HEK293 (cell line): ENCODE measurements at regions not wholly inside any gene's neighbourhood (a gene's known extent, or its start where the extent isn't known, plus 50 kb on each side); places are given as distances from the start of the nearest gene placed in this dataset.

ENCODE experiments used
- CTCF ChIA-PET: fragments of 350-600 bp; formaldehyde crosslinking; extraction: SDS; loops from one replicate; lab custom pipeline; 2021; ENCODE audit warnings: antibody characterized with exemption; lab: Yijun Ruan, JAX
- POLR2A ChIA-PET: fragments of 300-600 bp; formaldehyde crosslinking; extraction: SDS; loops from one replicate; lab custom pipeline; 2020; ENCODE audit warnings: antibody characterized with exemption, inconsistent platforms; lab: Yijun Ruan, JAX
- H3K27ac ChIP-seq: fragments of 200-500 bp; sonication (Bioruptor generic); 2 replicates; pipeline ENCODE4 v1.5.1; 2014; ENCODE audit warnings: low read depth, low read length, control low read depth, inconsistent platforms; ENCODE audit errors: extremely low read depth
- H3K36me3 ChIP-seq, 2 experiments: fragments of 200-500 bp in 1 of 2; sonication (Bioruptor generic) in 1 of 2; 1 replicate in 1 of 2; 2 replicates in 1 of 2; pipeline ENCODE4 v1.5.1; 2014 to 2017; ENCODE audit warnings: inconsistent platforms in 2 of 2, low read length in 2 of 2; ENCODE audit not compliant: control insufficient read depth in 2 of 2, insufficient read depth in 1 of 2
- H3K4me1 ChIP-seq: fragments of 200-500 bp; sonication (Bioruptor generic); 2 replicates; pipeline ENCODE4 v1.5.1; 2014; ENCODE audit warnings: mild to moderate bottlenecking, low read length, inconsistent platforms; ENCODE audit not compliant: control insufficient read depth, insufficient read depth
- H3K4me3 ChIP-seq: 2 replicates; pipeline ENCODE4 v1.5.1; 2011; ENCODE audit warnings: low read depth, mild to moderate bottlenecking, control low read depth, low read length, moderate library complexity
- H3K9me3 ChIP-seq: fragments of 200-500 bp; sonication (Bioruptor generic); 2 replicates; pipeline ENCODE4 v1.5.1; 2014; ENCODE audit warnings: low read depth, low read length, inconsistent platforms; ENCODE audit not compliant: control insufficient read depth, insufficient read depth
- BCL11A ChIP-seq: fragments of 450-650 bp; formaldehyde crosslinking; IDR thresholded peaks from 2 replicates; pipeline ENCODE4 v1.5.1; 2016; ENCODE audit warnings: low read depth, missing biosample characterization, missing genetic modification characterization
- BCL11B ChIP-seq: fragments of 450-650 bp; formaldehyde crosslinking; IDR thresholded peaks from 2 replicates; pipeline ENCODE4 v1.5.1; 2016; ENCODE audit warnings: low read depth, missing biosample characterization, missing genetic modification characterization
- EGR2 ChIP-seq: fragments of 450-650 bp; formaldehyde crosslinking; IDR thresholded peaks from 2 replicates; pipeline ENCODE4 v1.5.1; 2016; ENCODE audit warnings: low read depth, missing biosample characterization, missing genetic modification characterization
- GLI2 ChIP-seq: fragments of 450-650 bp; formaldehyde crosslinking; IDR thresholded peaks from 2 replicates; pipeline ENCODE4; 2017; ENCODE audit warnings: missing biosample characterization, missing genetic modification characterization, low read depth, borderline replicate concordance
- GLIS1 ChIP-seq: fragments of 450-650 bp; formaldehyde crosslinking; IDR thresholded peaks from 2 replicates; pipeline ENCODE4 v1.5.1; 2016; ENCODE audit warnings: missing biosample characterization, missing genetic modification characterization
- KLF10 ChIP-seq: fragments of 450-650 bp; IDR thresholded peaks from 2 replicates; pipeline ENCODE4 v1.5.1; 2018; ENCODE audit warnings: missing biosample characterization, mild to moderate bottlenecking, missing genetic modification characterization
- KLF7 ChIP-seq: fragments of 450-650 bp; formaldehyde crosslinking; IDR thresholded peaks from 2 replicates; pipeline ENCODE4 v1.5.1; 2016; ENCODE audit warnings: missing biosample characterization, missing genetic modification characterization, borderline replicate concordance
- KLF9 ChIP-seq: fragments of 450-650 bp; formaldehyde crosslinking; IDR thresholded peaks from 2 replicates; pipeline ENCODE4 v1.5.1; 2016; ENCODE audit warnings: missing biosample characterization, missing genetic modification characterization, low read depth
- OSR2 ChIP-seq: fragments of 450-650 bp; formaldehyde crosslinking; IDR thresholded peaks from 2 replicates; pipeline ENCODE4 v1.5.1; 2016; ENCODE audit warnings: missing biosample characterization, missing genetic modification characterization
- OVOL3 ChIP-seq: fragments of 450-650 bp; formaldehyde crosslinking; IDR thresholded peaks from 2 replicates; pipeline ENCODE4 v1.5.1; 2016; ENCODE audit warnings: missing biosample characterization, missing genetic modification characterization
- PATZ1 ChIP-seq: fragments of 450-650 bp; formaldehyde crosslinking; IDR thresholded peaks from 2 replicates; pipeline ENCODE4 v1.5.1; 2016; ENCODE audit warnings: missing biosample characterization, missing genetic modification characterization
- SP2 ChIP-seq: fragments of 450-650 bp; formaldehyde crosslinking; IDR thresholded peaks from 2 replicates; pipeline ENCODE4 v1.5.1; 2016; ENCODE audit warnings: missing biosample characterization, missing genetic modification characterization
- YY1 ChIP-seq: fragments of 450-650 bp; formaldehyde crosslinking; IDR thresholded peaks from 2 replicates; pipeline ENCODE4 v1.5.1; 2018; ENCODE audit warnings: missing biosample characterization, missing genetic modification characterization
- ZBTB1 ChIP-seq: fragments of 450-650 bp; formaldehyde crosslinking; IDR thresholded peaks from 2 replicates; pipeline ENCODE4 v1.5.1; 2016; ENCODE audit warnings: missing biosample characterization, missing genetic modification characterization
- ZEB2 ChIP-seq: fragments of 450-650 bp; formaldehyde crosslinking; IDR thresholded peaks from 2 replicates; pipeline ENCODE4 v1.5.1; 2016; ENCODE audit warnings: missing biosample characterization, missing genetic modification characterization
- ZFP3 ChIP-seq: fragments of 450-650 bp; formaldehyde crosslinking; IDR thresholded peaks from 2 replicates; pipeline ENCODE4 v1.5.1; 2016; ENCODE audit warnings: low read depth, missing biosample characterization, missing genetic modification characterization
- ZNF112 ChIP-seq: fragments of 450-650 bp; formaldehyde crosslinking; IDR thresholded peaks from 2 replicates; pipeline ENCODE4 v1.5.0; 2017; ENCODE audit warnings: missing biosample characterization, missing genetic modification characterization
- ZNF2 ChIP-seq: fragments of 450-650 bp; formaldehyde crosslinking; IDR thresholded peaks from 2 replicates; pipeline ENCODE4 v1.5.1; 2016; ENCODE audit warnings: missing biosample characterization, missing genetic modification characterization
- ZNF24 ChIP-seq: fragments of 450-650 bp; formaldehyde crosslinking; IDR thresholded peaks from 2 replicates; pipeline ENCODE4 v1.5.1; 2016; ENCODE audit warnings: missing biosample characterization, missing genetic modification characterization
- ZNF280D ChIP-seq: fragments of 450-650 bp; formaldehyde crosslinking; IDR thresholded peaks from 2 replicates; pipeline ENCODE4 v1.5.1; 2016; ENCODE audit warnings: missing biosample characterization, missing genetic modification characterization
- ZNF302 ChIP-seq: fragments of 450-650 bp; formaldehyde crosslinking; IDR thresholded peaks from 2 replicates; pipeline ENCODE4 v1.5.1; 2016; ENCODE audit warnings: missing biosample characterization, missing genetic modification characterization, low read depth
- ZNF394 ChIP-seq: fragments of 450-650 bp; formaldehyde crosslinking; IDR thresholded peaks from 2 replicates; pipeline ENCODE4 v1.5.1; 2016; ENCODE audit warnings: missing biosample characterization, missing genetic modification characterization, mild to moderate bottlenecking, moderate library complexity, borderline replicate concordance
- ZNF513 ChIP-seq: fragments of 450-650 bp; IDR thresholded peaks from 2 replicates; pipeline ENCODE4 v1.5.1; 2018; ENCODE audit warnings: missing biosample characterization, missing genetic modification characterization
- ZNF558 ChIP-seq: fragments of 450-650 bp; formaldehyde crosslinking; IDR thresholded peaks from 2 replicates; pipeline ENCODE4 v1.5.1; 2016; ENCODE audit warnings: missing biosample characterization, missing genetic modification characterization
- ZNF561 ChIP-seq: fragments of 450-650 bp; IDR thresholded peaks from 2 replicates; pipeline ENCODE4 v1.5.1; 2018; ENCODE audit warnings: missing biosample characterization, missing genetic modification characterization, borderline replicate concordance
- ZNF621 ChIP-seq: fragments of 450-650 bp; formaldehyde crosslinking; IDR thresholded peaks from 2 replicates; pipeline ENCODE4 v1.5.1; 2017; ENCODE audit warnings: missing biosample characterization, missing genetic modification characterization
- ZNF626 ChIP-seq: fragments of 450-650 bp; sonication (Bioruptor Pico); formaldehyde crosslinking; IDR thresholded peaks from 2 replicates; pipeline ENCODE4 v1.5.1; 2018; ENCODE audit warnings: missing biosample characterization, missing genetic modification characterization, inconsistent platforms
- ZNF639 ChIP-seq: fragments of 450-650 bp; formaldehyde crosslinking; IDR thresholded peaks from 2 replicates; pipeline ENCODE4 v1.5.1; 2016; ENCODE audit warnings: missing biosample characterization, missing genetic modification characterization
- ZNF791 ChIP-seq: fragments of 450-650 bp; formaldehyde crosslinking; IDR thresholded peaks from 2 replicates; pipeline ENCODE4 v1.5.1; 2016; ENCODE audit warnings: missing biosample characterization, missing genetic modification characterization
- ZSCAN16 ChIP-seq: fragments of 450-650 bp; formaldehyde crosslinking; IDR thresholded peaks from 2 replicates; pipeline ENCODE4 v1.5.1; 2016; ENCODE audit warnings: missing biosample characterization, missing genetic modification characterization
- ZSCAN30 ChIP-seq: fragments of 450-650 bp; IDR thresholded peaks from 2 replicates; pipeline ENCODE4 v1.5.1; 2018; ENCODE audit warnings: missing biosample characterization, mild to moderate bottlenecking, missing genetic modification characterization, moderate library complexity

- POLR2A ChIA-PET = no interaction called here
- TF ChIP-seq KLF10 (tag by site-specific recombination) (no peak), PATZ1 (no peak), ZNF561 (tag by site-specific recombination) (no peak), BCL11B (tag by site-specific recombination) (no peak), ZNF280D (no peak), ZEB2 (no peak), ZFP3 (tag by site-specific recombination) (no peak), BCL11A (tag by site-specific recombination) (no peak), ZNF24 (tag by site-specific recombination) (no peak), ZNF394 (tag by site-specific recombination) (no peak), ZNF112 (tag by site-specific recombination) (no peak), ZNF2 (tag by site-specific recombination) (no peak), EGR2 (no peak), KLF7 (tag by site-specific recombination) (no peak), GLIS1 (tag by site-specific recombination) (no peak)
- Histone ChIP-seq H3K4me3 (no peak overlapping the region), H3K9me3 (no peaks in the 10 kb centered on the region), H3K4me1 (no peaks in the 10 kb centered on the region), H3K27ac (no peak overlapping the region), H3K36me3 (no peaks in the 10 kb centered on the region)
- CTCF ChIA-PET = interaction anchor here (0.6 kb wide), 1 partner anchor 1810 kb away, joined by 3 read pairs; no protein-coding TSS in a partner anchor
Measured at GRCh38 chr12:24494401-24494800, 454.5 kb downstream of the BCAT1 start.

GRCh38 chr12:24491968-24492367, 456.9 kb downstream of the BCAT1 start:
- H3K36me3 ChIP-seq = no peaks in the 10 kb centered on the region
- ChIA-PET CTCF (no interaction called here), POLR2A (no interaction called here)
- TF ChIP-seq ZSCAN16 (no peak), ZNF302 (tag by site-specific recombination) (no peak), ZNF791 (no peak), ZNF639 (no peak), ZNF561 (tag by site-specific recombination) (no peak), ZNF621 (tag by site-specific recombination) (no peak), YY1 (no peak), OVOL3 (tag by site-specific recombination) (no peak), ZNF558 (tag by site-specific recombination) (no peak), SP2 (tag by site-specific recombination) (no peak), GLI2 (tag by site-specific recombination) (no peak), ZNF626 (no peak), OSR2 (tag by site-specific recombination) (no peak), KLF9 (tag by site-specific recombination) (no peak), ZSCAN30 (no peak), ZNF513 (no peak), ZBTB1 (tag by site-specific recombination) (no peak)
- TF ChIP-seq, all 188 proteins: peak for 0
- H3K27ac ChIP-seq = no peak overlapping the region
- H3K9me3 ChIP-seq = no peaks in the 10 kb centered on the region
- H3K4me1 ChIP-seq = no peaks in the 10 kb centered on the region
- H3K4me3 ChIP-seq = no peak overlapping the region
